ENCODE measurements at regions not wholly inside any gene's neighbourhood (a gene's known extent, or its start where the extent isn't known, plus 50 kb on each side); places are given as distances from the start of the nearest gene placed in this dataset.
"Not testable (repeated sequence)": the region's sequence is repeated elsewhere in the genome, so short reads cannot be mapped to it uniquely, and the experiment has no call there.

DNA sequence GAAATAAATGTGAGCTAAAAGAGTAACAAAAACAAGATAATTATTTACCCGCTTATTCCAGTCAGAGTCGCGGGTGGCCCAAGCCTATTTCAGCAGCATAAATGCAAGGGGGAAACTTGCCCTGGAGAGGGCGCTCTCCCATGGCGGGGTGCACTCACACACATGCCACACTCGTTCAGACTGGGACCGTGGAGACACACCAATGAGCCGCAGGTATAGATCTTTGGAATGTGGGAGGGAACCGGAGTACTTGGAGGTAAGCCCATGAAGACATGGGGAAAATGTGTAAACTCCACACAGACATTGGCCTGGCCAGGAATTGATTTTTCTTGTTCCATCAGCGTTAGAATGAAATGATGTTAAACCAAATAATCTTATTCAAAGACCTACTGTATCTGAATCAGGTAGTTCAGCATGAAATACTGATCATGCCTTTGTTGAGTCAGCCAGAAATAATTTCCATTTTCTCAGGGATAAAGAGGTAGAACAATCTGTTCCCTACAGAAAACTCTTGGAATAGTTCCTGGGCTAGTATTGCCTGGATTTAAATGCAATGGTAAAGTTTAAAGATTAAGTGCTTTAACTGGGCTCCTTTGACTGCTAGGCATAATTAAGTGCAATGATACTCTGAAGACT lies 191.5 kb downstream of the MCHR2 start:
- DNase-seq: no peak

DNA sequence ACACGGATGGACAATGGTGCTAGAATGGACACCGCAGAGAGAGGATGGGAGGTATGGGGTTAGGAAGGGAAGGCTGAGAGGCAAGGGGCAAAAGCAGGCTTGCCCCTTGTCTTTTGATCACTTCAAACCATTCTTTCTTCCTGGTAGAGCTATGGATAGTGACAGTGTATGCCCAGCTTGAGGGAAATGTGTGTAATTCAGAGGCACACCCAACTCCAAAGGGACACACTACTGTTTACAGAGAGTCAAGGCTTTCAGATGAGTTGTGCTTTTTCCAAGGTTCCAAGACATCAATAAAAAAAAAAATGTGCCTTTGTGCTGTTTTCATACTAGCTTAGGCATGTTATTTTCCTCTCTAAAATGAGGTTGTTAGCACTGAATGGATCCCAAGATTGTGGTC lies 185.0 kb downstream of the MCHR2 start:
- no peak for DNase-seq

DNA sequence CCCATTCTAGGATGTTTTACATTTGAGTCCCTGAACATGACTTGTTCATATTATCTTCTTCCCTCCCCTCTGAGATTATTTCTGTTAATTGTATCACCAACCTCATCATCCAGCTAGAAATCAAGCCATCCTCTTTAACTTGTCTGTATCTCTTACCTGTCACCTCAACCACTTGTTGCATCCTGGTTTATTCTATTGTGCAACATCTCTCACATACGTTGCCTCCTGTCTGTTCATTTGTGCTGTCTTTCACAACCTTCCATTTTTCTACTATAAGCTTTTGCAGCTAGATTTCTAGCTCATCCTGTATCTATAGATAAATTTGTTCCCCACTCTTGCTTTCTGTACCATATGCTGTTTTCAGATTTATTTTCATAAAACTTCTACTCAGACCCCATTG lies 183.7 kb downstream of the MCHR2 start:
- no peak for DNase-seq

DNA sequence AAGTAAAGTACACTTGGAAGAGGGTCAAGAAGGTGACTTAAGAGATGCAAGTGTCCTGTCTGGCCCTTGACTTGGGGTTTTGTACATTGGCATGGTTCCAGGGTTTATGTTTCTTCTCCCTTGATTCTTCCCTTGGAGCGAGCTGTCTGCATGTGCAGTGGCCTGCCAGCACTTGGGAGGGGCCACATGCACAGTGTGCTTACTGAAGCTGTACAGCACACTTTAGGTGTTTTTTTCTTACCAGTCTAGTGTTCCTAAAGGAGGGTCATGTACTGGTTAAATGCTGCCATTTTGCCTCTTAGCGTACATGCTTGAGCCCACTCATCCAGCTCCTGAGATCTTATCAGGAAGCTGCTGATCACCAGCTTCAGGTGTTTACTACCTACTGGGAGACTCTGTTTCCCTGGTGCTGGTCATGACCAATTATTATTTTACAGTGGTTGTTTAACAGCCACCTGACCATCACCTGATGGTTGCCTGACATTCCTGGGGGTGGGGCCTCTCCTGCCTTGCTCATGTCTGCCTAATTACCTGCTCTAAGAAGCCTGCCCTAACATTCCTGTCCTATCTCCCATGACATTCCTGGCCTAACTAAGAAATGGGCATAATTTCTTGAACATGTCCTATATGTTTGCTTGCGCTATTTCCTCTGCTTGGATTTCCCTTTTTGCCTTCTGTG lies 182.9 kb downstream of the MCHR2 start:
- no peak for DNase-seq

- DNase-seq: no peak
Measured at GRCh38 chr6:99811636-99812035, 182.4 kb downstream of the MCHR2 start.

GRCh38 chr6:99813565-99813964 lies 180.5 kb downstream of the MCHR2 start:
- DNase-seq: no peak

GRCh38 chr6:99814230-99814928 lies 179.6 kb downstream of the MCHR2 start:
- DNase-seq: no peak

DNA sequence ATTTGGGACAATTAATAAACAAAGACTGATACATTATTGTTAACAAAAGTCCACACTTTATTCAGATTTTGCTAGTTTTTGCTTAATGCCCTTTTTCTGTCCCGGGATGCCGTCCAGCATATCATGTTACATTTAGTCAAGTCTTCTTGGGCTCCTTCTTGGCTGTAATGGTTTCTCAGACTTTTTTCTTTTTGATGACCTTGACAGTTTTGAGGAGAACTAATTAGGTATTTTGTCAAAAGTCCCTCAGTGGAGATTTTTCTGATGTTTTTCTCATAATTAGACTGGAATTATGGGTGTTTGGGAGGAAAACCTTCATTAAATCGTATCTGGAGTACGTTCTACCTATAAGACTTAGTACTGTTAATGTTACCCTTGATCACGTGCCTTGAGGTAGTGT lies 177.2 kb downstream of the MCHR2 start:
- no peak for DNase-seq

GRCh38 chr6:99818161-99818560 lies 175.9 kb downstream of the MCHR2 start:
- no peak for DNase-seq

DNA sequence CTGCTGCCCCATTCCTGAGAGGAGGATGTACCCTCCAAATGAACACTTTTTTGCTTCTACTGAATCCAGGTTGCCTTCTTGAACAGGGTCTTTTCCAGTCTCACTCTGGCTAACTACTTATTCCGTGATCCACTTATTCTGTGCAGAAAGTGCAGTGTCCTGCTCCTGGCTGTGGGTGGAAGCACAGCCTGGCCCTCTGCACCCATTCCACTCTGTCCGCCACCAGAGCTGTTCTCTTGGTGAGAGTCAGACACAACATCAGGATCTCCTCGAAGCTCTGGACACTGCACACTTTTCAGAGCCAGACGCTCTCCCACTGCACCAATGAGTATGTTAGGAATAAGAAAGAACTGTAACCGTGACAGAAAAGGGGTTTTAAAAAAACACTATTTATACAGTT lies 174.2 kb downstream of the MCHR2 start:
- DNase-seq: no peak

- no peak for DNase-seq
Measured at GRCh38 chr6:99821164-99821563, 172.9 kb downstream of the MCHR2 start.

- no peak for DNase-seq
Measured at GRCh38 chr6:99822741-99823512, 171.1 kb downstream of the MCHR2 start.

GRCh38 chr6:99823513-99824235 lies 170.3 kb downstream of the MCHR2 start:
- not testable (repeated sequence) for DNase-seq

- no peak for DNase-seq
Measured at GRCh38 chr6:99833034-99833433, 161.0 kb downstream of the MCHR2 start.

DNA sequence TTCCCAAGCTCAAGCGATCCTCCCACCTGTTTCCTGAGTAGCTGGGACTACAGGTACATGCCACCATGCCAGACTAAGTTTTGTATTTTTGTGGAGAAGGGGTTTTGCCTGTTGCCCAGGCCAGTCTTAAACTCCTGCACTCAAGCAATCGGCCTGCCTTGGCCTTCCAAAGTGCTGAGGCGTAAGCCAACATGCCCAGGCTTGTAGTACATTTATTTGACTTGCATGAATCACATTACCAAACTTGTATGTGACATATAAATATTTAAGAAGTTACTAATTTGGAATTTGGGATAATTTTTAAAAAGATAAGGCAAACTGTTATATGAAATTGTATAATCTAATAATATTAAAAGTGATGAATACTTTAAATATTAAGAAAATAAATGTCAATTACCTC lies 157.6 kb downstream of the MCHR2 start:
- no peak for DNase-seq

GRCh38 chr6:99838607-99839006 lies 155.4 kb downstream of the MCHR2 start:
- DNase-seq: no peak

GRCh38 chr6:99841297-99841696 lies 152.7 kb downstream of the MCHR2 start:
- DNase-seq: no peak

DNA sequence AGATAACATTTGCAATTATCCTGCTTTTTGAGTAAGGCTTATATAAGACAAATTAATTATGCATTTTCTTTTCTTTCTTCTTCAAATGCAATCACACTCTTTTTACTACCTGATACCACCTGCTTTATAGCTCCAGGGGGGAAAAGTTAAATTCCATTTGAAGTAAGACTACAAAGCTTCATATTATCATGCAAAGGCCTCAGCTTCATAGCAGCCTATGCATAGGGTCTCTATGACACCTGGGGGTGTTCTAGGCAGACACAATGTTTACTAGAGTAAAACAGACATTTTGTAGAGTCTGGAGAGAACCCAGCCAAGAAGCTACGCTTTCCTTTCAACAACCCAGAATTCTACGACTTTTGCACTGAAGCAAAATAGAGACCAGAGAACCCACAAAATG lies 148.0 kb downstream of the MCHR2 start:
- DNase-seq: no peak

DNA sequence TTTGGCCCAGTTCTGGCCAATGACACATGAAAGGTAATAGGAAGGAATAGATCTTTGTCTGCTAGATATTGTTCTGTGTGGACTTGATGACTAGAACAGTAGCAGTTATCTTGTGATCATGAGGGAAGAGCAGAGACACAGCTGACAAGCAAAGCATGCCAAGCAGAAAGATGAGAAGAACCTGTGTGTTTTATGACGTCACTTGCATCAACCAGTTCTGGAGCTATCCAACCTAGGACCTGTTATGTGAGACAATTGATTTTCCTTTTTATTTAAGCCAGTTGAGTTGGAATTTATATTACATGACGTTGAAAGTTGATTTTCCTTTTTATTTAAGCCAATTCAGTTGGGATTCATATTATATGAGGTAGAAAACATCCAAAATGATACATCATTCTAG lies 143.2 kb downstream of the MCHR2 start:
- DNase-seq: no peak

GRCh38 chr6:99852031-99852430 lies 142.0 kb downstream of the MCHR2 start:
- no peak for DNase-seq

DNA sequence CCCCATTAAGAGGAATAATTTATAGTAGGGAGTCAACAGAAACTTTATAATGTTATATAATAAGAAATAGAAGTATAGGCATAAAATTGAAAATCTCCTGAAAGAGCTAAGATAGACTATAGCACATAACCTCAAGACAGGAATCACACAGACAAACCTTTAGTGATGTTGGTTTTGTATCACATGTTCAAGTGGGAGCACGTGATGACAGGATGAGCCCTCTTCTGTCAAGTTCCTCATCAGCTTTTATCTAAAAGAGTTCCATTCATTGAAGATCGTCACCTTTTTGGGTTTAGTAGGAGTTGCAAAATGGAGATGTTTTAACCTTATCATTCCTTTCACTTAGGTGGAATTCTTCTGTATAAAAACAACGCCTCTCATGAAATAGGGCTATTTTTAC lies 127.0 kb downstream of the MCHR2 start:
- no peak for DNase-seq

- DNase-seq: peak; percentile 88
Measured at GRCh38 chr6:99868074-99868702, 125.8 kb downstream of the MCHR2 start.
